ENCODE measurements at regions not wholly inside any gene's neighbourhood (a gene's known extent, or its start where the extent isn't known, plus 50 kb on each side); places are given as distances from the start of the nearest gene placed in this dataset.
"Not testable (repeated sequence)": the region's sequence is repeated elsewhere in the genome, so short reads cannot be mapped to it uniquely, and the experiment has no call there.

GRCh38 chr20:26260925-26261324 is 564.3 kb upstream of the ZNF337 start:
- H3K4me1 ChIP-seq; DNase-seq (ENCODE audit: low spot score in 2 of 2); H3K4me3 ChIP-seq; H3K9me3 ChIP-seq; in situ Hi-C loops (cut with MboI; ENCODE audit: low sequenced_read_pairs); H3K27me3 ChIP-seq (ENCODE audit: low read depth); H3K36me3 ChIP-seq (replicated peaks): not testable (repeated sequence)

DNA sequence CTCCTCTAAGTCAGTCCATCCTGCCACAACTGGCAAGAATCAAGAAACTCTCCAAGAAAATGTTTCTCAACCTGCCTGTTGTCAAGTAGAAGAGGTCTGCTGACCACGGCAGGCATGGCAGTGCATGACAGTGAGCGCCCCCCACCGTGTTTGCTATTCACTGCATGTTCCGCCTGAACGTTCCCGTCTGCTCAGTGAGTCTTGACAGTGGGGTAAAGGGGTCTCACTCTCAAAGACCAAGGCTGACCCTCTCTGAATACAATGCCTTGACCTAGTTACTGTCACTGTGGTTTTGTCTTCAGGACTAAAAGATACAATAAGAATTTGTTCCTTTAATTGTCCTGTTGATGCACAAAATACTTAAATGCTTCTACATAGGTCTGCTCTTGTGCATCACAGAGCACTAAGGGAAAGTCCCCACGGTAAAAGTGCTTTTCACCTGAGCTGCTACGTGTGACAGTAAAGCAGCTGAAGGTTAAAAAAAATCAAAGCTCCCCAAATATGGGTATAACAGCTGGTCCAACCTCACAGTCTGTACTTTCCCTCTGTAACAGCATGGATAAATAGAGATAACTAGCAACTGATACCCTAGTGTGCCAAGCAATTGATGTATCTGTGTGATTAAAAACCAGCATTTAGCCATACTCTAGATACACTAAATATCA is 555.8 kb upstream of the ZNF337 start:
- DNase-seq (ENCODE audit: low spot score in 2 of 2); H3K4me3 ChIP-seq; H3K27me3 ChIP-seq (ENCODE audit: low read depth); in situ Hi-C loops (cut with MboI; ENCODE audit: low sequenced_read_pairs); H3K4me1 ChIP-seq; H3K9me3 ChIP-seq; H3K36me3 ChIP-seq (replicated peaks): not testable (repeated sequence)

- H3K9me3 ChIP-seq; in situ Hi-C loops (cut with MboI; ENCODE audit: low sequenced_read_pairs); H3K4me1 ChIP-seq; DNase-seq (ENCODE audit: low spot score in 2 of 2); H3K36me3 ChIP-seq (replicated peaks); H3K4me3 ChIP-seq; H3K27me3 ChIP-seq (ENCODE audit: low read depth): not testable (repeated sequence)
These were observed 554.7 kb upstream of the ZNF337 start for GRCh38 chr20:26251376-26251775.

DNA sequence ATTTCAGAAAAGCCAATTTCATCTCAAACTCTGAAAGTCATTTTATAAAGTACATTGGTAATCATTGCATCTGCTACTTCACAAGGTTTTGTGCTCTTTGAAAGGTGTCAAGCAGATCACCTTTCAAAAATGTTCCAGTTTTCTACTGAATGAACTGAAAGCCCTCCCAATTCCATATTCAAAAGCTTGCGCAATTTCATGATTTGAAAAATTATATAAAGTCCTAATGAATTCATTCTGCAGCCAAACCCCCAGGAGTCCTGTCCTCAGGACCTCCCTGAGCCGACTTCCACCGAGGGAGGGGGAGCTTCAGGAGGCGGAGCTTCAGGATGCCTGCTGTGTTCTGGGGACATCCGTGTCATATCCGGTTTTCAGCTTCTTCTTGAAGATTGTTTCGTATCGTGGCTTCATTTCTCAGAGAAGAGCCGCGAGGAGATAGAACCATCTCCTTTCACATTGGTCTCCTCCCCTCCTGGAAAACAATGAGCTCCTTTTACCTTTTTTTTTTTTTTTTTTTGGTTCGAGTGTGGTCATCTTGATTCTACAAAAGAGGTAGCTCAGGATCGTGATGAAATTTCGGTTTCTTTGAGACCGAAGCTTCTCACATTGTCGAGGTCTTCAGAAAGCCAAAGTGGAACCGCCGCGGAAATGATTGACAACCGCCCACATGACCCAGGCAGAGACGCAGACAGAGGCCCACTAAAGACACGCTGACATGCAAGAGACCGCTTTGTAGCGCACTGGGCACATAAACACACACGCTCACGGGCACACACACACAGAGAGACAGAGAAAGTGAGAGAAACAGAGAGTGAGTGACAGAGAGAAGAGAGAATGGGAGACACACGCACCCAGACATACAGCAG is 553.8 kb upstream of the ZNF337 start:
- H3K9me3 ChIP-seq; H3K36me3 ChIP-seq (replicated peaks); DNase-seq (ENCODE audit: low spot score in 2 of 2); H3K4me1 ChIP-seq; H3K4me3 ChIP-seq; in situ Hi-C loops (cut with MboI; ENCODE audit: low sequenced_read_pairs); H3K27me3 ChIP-seq (ENCODE audit: low read depth): not testable (repeated sequence)

GRCh38 chr20:26243731-26244130 is 547.1 kb upstream of the ZNF337 start:
- Histone ChIP-seq H3K4me1 (no peaks in the 10 kb centered on the region), H3K27me3 (ENCODE audit: low read depth) (no peaks in the 10 kb centered on the region), H3K9me3 (no peaks in the 10 kb centered on the region), H3K36me3 (replicated peaks) (no peaks in the 10 kb centered on the region), H3K4me3 (no peak overlapping the region)
- in situ Hi-C loops (cut with MboI; ENCODE audit: low sequenced_read_pairs): no loop called here
- DNase-seq (ENCODE audit: low spot score in 2 of 2): no peak

DNA sequence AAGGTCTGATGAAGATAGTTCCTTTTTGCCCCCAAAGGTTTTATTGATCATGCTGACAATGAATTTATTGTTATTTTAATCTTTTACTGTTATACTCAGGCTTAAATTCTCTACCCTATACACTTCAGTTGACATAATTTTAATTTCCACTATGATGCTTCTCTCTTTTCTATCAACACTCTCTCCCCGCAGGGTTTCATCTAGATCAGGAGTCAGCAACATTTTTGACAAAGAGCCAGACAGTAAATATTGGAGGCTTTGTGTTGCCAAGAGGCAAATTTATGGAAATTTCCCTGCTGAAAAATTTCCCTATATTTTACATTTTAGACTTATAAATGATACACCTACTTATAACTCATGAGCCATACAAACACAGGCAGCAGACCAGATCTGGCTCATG is 524.0 kb upstream of the ZNF337 start:
- H3K36me3 ChIP-seq (replicated peaks); H3K4me1 ChIP-seq; H3K27me3 ChIP-seq (ENCODE audit: low read depth); DNase-seq (ENCODE audit: low spot score in 2 of 2); H3K9me3 ChIP-seq; H3K4me3 ChIP-seq: not testable (repeated sequence)
- in situ Hi-C loops (cut with MboI; ENCODE audit: low sequenced_read_pairs): loop anchor here (10.0 kb wide), 1 partner anchor 54 kb away; no protein-coding TSS in a partner anchor

DNA sequence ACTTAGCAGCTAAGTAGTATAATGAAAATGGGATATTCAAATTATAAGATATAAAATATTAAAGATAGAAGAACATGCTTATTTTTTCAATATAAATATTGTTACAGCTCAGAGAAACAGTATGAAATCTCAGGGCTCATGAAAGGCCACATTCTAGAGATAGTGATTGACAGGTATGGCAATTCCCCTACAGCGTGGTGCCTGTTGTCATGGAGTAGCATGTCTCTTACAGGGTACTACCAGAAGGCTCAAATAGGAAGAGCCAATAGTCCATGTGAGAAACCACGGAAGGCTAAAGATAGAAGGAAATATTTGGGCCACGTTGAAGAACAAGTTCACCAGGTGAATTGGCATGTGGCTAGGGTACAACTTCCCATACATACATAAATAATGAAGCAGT is 522.9 kb upstream of the ZNF337 start:
- H3K9me3 ChIP-seq; in situ Hi-C loops (cut with MboI; ENCODE audit: low sequenced_read_pairs); H3K4me1 ChIP-seq; H3K27me3 ChIP-seq (ENCODE audit: low read depth); H3K36me3 ChIP-seq (replicated peaks); DNase-seq (ENCODE audit: low spot score in 2 of 2); H3K4me3 ChIP-seq: not testable (repeated sequence)

- no peak for DNase-seq (ENCODE audit: low spot score in 2 of 2)
- in situ Hi-C loops (cut with MboI; ENCODE audit: low sequenced_read_pairs): no loop called here
- H3K36me3 ChIP-seq (replicated peaks): no peaks in the 10 kb centered on the region
- H3K4me3 ChIP-seq: no peak overlapping the region
- no peaks in the 10 kb centered on the region for H3K9me3 ChIP-seq
- H3K27me3 ChIP-seq (ENCODE audit: low read depth): no peaks in the 10 kb centered on the region
- H3K4me1 ChIP-seq: peaks cover 2% of the 10 kb centered on the region; the same call in 1 of the 2 replicates
These were observed 521.6 kb upstream of the ZNF337 start for GRCh38 chr20:26218301-26218700.

DNA sequence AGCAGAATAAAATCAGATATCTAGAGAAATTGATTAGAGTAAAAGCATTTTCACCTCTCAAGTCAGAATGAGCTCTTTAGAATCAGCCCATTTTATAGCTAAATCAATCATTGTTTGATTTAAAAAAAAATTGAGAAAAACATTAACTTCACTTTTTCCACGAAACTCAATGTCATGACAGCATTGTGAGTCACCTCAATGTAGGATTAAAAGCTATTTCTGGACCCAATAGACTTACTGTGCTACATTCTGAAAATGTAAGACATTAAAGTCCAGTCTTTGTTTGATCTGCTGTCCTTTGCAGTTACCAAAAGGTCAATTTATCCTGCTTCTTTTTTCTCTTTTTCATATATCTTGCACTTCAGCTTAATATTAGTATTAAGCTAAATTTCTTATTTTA is 519.4 kb upstream of the ZNF337 start:
- H3K27me3 ChIP-seq (ENCODE audit: low read depth): no peaks in the 10 kb centered on the region
- H3K36me3 ChIP-seq (replicated peaks): no peaks in the 10 kb centered on the region
- H3K4me3 ChIP-seq: no peak overlapping the region
- no peak for DNase-seq (ENCODE audit: low spot score in 2 of 2)
- H3K9me3 ChIP-seq: no peaks in the 10 kb centered on the region
- H3K4me1 ChIP-seq: peaks cover 2% of the 10 kb centered on the region; the same call in 1 of the 2 replicates
- in situ Hi-C loops (cut with MboI; ENCODE audit: low sequenced_read_pairs): no loop called here

GRCh38 chr20:26214991-26215390 is 518.3 kb upstream of the ZNF337 start:
- DNase-seq (ENCODE audit: low spot score in 2 of 2): no peak
- H3K36me3 ChIP-seq (replicated peaks): no peaks in the 10 kb centered on the region
- in situ Hi-C loops (cut with MboI; ENCODE audit: low sequenced_read_pairs): no loop called here
- no peak overlapping the region for H3K4me3 ChIP-seq
- no peaks in the 10 kb centered on the region for H3K27me3 ChIP-seq (ENCODE audit: low read depth)
- H3K4me1 ChIP-seq: peaks cover 2% of the 10 kb centered on the region; the same call in 1 of the 2 replicates
- H3K9me3 ChIP-seq: no peaks in the 10 kb centered on the region

DNA sequence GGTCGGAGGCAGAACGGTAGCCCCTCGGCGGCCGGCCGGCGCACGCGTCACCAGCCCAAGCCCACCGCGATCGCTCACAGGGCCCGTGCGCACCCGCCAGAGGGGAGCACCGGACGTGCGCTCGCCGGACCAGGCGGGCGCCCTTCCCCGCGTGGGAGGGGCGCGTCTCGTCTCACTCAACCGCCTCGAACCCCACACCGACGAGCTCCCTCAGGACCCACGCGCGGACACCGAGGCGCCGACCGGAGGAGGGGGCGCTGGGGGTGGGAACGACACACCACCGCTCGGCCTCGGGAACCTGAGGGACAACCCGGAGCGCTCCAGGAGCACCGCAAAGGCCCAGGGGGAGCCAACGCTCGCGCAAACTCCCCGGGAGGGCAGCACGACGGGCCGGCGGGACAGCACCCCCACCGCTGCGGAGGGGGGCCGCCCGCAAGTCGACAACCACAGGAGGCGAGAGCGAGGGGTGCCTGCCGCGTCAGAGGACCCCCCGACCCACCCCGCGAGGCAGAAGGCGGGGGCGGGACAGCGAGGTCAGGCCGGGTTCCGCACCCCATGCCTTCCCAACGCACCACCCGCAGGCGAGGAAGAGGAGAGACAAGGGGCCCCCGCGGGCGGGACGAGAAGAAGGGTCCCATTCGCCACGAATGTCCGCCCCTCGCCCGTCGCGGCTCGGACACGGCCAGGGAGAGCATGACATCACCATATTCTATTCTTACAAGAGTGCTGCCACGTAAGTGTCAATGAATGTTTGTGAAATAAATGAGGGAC is 512.7 kb upstream of the ZNF337 start:
- in situ Hi-C loops (cut with MboI; ENCODE audit: low sequenced_read_pairs): no loop called here
- no peaks in the 10 kb centered on the region for H3K9me3 ChIP-seq
- H3K4me3 ChIP-seq: no peak overlapping the region
- no peaks in the 10 kb centered on the region; the same call in 1 of the 2 replicates for H3K4me1 ChIP-seq
- no peaks in the 10 kb centered on the region for H3K27me3 ChIP-seq (ENCODE audit: low read depth)
- H3K36me3 ChIP-seq (replicated peaks): no peaks in the 10 kb centered on the region
- DNase-seq (ENCODE audit: low spot score in 2 of 2): no peak

DNA sequence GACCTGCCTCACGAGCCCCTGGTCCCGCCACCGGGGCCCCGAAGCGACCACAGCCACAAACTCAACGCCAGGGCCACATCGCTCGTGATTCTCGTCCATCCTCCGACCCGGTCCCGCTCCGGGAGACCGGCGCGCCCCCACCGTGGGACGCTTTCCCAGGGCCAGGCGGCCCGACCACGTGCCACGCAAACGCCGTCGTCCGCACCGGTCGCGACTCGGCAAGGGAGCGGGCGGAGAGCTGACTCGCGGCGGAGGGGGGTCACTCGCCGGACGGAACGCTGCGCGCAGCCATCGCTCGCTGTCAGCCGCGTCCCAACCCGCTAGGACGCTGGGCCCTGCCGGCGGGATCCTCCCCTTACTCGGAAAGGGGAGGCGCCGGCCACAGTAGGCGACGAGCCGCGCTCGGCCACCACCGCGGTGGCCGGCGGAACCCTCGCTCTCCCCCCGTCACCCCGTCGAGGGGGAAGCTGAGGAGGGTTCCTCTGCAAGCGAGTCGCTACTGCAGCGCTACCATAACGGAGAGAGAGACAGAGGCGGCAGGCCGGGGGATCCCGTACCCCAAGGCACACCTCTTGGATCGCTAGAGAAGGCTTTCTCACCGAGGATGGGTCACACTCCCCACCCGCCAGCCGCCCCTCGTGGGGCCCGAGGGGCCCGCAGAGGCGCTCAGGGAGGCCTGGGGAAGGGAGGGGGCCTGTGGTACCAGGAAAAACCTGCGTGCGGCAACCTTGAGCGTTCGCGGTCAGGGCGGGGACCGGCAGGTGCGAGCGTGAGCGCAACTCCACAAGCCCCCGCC is 511.8 kb upstream of the ZNF337 start:
- in situ Hi-C loops (cut with MboI; ENCODE audit: low sequenced_read_pairs): no loop called here
- Histone ChIP-seq H3K9me3 (no peaks in the 10 kb centered on the region), H3K4me1 (no peaks in the 10 kb centered on the region), H3K36me3 (replicated peaks) (no peaks in the 10 kb centered on the region), H3K4me3 (no peak overlapping the region), H3K27me3 (ENCODE audit: low read depth) (no peaks in the 10 kb centered on the region)
- no peak for DNase-seq (ENCODE audit: low spot score in 2 of 2)

DNA sequence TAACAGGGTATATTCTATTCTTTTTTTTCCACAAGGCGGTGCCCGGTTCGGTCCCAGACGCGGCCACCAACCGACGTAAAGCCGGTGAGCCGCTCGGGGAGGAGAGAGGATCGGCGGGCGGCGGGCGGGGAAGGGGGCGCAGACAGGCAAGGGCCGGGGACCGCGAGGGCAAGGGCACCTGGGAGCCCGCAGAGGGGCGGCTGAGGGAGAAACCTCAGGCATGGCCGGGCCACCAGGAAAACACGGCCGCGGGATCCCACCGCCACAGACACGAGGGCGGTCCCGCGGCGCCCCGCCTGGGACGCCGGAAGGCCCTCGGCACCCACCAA is 511.3 kb upstream of the ZNF337 start:
- in situ Hi-C loops (cut with MboI; ENCODE audit: low sequenced_read_pairs); H3K27me3 ChIP-seq (ENCODE audit: low read depth); DNase-seq (ENCODE audit: low spot score in 2 of 2); H3K9me3 ChIP-seq; H3K4me1 ChIP-seq; H3K4me3 ChIP-seq; H3K36me3 ChIP-seq (replicated peaks): not testable (repeated sequence)

All from HAP-1 (cell line).